ENCODE measurements at regions not wholly inside any gene's neighbourhood (a gene's known extent, or its start where the extent isn't known, plus 50 kb on each side); places are given as distances from the start of the nearest gene placed in this dataset.
"Not testable (repeated sequence)": the region's sequence is repeated elsewhere in the genome, so short reads cannot be mapped to it uniquely, and the experiment has no call there.

DNA sequence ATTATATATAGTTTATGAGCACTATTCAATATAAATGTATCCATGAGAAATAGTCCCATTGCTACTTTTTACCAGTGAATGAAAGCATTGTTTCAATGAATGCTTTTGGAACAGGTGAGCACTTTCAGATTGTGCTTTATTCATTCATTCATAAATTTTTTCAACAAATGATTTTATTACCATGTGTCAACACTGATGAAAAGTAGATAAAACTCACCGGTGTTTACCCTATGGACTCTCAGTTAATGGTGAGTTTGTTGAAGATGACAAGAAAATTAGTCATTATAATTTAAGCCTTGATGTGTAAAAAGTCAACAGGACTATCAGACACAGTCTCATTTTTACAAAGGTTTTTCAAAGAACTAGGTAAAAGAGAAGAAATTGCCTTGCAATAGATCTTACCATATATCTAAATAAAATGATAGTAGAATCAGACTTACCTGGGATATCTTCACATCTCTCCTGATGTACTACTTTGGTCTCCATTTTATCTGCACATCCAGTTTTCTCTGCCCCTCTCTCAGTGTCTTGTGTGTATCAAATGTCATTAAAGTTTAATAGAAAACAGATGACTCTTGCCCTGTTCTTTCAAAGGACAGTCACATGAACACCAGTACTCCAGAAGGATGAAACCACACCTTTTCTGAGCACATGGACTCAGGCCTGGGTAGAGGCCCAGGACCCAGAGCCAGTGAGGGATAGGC is 325.3 kb upstream of the RND3 start:
- no peak for DNase-seq

DNA sequence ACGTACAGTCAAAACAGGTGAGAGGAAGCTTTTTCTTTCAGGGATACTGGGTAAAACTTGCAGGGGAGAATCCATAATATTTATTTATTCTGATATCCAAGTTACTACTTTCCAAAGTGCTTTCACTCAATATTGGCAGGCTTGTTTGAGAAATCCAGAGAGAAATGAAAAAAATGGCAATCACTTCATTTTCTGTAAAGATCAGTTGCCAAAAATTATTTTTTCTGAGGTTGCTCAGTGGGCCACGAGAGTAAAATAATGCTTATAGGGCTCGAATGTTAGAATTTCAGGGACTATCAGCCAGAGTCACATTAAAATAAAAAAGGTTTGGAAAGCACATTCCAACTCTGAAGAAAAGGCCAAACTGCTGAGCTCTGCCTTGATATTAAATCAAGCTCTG is 324.6 kb upstream of the RND3 start:
- no peak for DNase-seq

DNA sequence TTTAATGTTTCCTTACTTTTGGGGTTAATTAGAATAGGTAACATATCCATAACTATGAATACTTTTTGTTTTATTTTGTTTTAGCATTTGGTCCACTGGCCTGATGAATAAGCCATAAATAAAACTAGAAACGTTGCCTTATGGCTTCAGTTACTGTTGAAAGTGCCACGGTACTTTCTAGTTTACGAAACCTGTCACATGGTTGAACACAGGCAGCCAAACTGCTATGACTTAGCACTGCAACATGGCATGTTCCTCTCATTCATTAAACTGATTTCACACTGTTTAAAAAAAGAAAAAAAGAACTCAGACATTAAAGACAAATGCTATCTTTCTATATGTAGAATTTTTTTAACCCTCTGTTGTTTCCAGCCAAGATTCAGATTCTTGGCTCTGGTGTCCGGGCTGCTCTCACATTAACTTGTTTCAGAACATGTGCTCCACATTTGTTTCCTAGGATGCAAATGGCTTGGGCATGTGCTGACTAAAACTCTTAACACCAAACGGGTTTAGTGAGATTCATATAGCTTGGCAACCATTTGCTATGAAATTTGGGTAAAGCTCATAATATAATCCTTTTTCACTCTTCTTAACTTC is 323.9 kb upstream of the RND3 start:
- no peak for DNase-seq

DNA sequence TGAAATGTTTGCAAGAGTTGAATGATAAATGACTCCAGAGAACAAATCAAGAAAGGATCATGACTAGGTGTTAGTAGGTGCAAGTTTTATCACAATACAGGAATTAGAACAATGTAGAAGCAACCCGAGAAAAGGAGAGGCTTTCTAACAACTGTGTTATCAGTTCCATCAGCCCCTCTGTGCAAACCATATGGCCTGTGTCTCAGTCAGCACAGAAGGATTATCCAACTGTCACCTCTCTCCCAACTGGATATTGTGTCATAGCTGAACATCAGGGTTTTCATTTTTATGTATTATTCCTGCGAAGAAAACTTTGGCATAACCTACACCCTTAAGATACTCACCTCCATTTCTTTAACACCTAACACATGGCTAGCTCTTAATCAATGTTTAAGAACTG is 321.6 kb upstream of the RND3 start:
- no peak for DNase-seq

DNA sequence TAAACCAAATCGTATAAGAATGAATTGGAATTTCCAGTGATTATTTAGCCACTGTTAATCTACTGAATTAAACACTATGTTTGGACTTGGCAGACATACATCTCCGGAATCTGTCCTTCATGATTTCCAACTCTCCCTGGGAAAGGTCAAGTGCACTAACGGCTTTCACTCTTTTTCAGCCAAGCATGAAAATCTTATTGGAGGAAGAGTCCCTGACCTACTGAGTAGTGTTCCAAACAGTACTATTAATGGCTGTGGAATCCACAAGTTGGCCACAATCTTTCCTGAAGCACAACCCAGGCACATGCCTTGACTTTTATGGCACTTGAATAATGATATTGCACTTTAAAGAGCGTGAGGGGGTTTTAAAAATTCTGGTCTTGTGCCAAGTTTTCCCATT is 318.9 kb upstream of the RND3 start:
- no peak for DNase-seq

DNA sequence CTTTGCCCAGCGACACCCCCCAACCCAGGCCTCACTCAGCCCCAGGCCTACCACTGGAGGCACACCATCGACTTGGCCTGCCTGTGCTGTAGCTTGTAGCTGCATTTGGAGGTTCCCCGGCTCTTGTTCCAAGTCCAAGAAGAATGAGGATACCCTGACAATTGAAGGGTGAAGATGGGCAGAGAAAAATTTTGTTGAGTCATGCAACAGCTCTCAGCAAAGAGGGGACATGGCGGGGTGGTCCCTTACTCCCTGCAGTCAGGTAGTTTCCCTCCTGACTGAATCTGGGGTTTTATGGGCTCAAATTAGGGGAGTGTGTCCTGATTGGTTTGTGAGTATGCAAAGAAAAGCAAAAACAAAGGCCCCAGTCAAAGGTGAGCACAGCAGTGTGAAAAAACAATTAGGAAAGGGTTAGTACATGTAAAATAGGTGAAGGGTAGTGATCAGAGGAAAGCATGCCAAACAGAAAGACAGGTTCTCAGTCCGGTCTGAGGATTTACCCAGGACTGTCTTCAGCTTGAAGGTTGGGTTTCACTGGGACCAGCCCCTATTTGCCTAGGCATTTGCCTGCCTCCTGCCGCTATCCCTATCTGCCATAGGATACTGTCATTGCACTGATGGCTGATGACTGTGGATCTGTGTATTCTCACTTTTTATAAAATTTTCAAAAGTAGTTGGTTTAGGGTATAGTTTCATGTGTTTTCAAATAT is 316.4 kb upstream of the RND3 start:
- no peak for DNase-seq

DNA sequence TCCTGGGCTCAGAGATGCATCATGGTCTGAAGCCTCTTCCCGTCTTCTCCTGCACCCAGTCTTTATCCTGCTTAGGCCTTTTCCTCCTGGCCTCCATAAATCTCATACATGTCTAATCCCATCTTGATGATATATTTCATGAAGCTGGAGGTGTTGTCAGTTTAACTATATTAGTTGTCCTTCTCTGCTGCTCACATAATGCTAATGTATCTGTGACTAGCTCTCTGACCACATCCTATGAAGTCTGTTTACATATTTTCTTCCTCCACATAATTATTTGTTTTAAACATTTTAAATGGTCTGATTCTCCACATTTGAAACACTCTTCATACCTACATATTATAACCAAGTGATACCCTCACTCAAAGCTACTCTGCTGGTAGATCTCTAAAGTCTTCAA is 315.2 kb upstream of the RND3 start:
- no peak for DNase-seq

DNA sequence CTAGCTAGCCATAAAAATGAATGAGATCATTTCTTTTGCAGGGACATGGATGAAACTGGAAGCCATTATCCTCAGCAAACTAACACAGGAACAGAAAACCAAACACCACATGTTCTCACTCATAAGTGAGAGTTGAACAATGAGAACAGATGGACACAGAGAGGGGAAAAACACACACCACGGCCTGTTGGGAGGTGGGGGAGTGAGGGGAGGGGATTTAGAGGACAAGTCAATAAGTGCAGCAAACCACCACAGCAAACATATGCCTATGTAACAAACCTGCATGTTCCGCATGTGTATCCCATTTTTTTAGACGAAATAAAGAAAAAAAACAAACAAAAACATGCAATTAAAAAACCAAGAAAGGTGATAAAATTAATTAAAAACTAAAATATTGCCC is 308.8 kb upstream of the RND3 start:
- not testable (repeated sequence) for DNase-seq

DNA sequence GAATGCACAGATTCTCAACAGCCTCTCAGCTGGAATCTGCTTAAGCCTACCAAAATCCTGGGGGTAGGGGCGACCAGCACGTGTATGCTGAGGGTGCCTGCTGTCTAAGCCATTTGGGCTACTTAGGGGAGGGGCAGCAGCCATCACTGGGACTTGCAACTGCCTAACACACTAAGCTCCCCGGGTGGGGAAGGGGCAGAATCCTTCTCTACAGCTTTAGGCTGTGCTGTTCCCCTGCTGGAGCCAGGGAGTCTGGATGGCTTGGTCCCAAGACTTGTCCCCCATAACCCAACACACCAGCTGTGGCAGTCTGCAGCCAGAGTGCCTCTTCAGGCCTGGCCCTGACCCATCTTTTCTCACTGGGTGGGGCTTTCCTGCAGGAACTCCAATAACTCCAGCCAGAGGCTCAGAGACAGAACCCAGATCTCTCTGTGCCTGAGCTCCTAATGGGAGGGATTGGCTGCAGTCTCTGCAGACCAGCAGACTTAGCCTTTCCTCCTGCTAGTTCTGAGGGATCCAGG is 305.4 kb upstream of the RND3 start:
- DNase-seq = no peak

DNA sequence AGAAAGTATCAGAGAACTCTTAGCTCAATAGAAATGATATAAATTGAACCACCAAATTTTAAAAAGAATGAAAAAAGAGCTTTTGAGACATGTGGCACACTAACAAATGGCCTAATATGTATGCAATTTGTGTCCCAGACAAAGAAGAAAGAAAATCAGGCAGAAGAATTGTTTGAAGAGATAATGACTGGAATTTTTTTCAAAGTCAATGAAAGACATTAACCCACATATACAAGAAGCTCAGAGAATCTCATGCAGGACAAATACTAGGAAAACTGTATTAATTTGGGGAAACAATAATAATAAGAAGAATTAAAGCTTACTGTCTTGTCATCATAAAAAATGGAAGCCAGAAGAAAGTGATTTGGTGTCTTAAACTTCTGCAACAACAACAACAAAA is 304.1 kb upstream of the RND3 start:
- no peak for DNase-seq

DNA sequence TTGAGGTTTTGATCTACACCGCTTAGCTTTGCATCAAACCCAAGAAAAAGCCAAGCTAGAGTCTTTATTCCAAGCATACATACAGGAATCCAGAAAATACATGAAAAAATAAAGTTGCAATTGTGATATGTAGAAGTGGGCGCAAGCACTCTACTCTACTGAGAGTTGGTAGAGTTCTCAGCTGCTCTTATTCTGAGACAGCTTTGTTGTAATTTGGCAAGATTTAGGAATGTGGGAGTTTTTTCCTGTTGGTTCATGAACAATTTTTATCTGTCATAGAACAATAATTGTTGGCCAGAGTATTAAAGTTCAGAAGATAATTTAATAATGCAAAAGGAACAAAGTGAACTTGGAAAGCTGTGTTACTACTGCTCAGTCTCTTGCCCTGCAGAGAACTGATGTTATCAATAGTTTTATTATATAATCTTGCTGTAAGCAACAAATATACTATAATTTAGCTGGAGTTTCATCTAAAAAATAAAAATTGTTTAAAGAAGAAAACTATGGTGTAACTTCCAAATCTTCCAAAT is 302.0 kb upstream of the RND3 start:
- DNase-seq = no peak

DNA sequence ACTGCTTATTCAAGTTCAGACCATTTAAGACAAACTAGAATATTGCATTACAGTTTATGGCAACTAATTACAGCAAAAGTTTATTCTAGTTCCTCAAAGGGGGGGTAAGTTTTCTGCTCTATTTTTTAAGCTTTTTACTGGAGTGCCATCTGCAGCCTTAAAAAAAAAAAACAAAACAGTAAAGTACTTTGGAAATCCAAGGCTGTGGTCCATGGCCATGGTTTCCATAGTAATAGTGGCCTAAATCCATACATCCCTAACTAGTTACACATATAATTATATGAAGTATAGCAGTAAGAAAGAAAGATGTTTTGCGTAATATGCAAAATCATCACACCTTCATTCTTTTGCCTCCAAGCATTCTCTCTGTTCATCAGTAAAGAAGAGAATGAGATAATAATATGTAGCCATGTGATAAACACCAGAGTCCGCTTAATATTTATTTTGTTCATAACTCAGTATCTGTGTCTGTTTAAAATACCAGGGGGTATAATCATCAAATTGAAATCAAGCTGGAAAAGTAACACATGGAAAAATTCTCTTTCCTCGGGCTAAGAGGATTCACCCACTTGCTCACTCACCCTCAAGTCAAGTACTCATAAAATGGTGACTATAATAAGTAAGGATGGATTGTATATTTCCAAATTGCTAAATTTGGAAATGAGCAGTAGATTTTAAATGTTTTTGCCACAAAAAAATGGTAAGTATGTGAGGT is 301.1 kb upstream of the RND3 start:
- no peak for DNase-seq

DNA sequence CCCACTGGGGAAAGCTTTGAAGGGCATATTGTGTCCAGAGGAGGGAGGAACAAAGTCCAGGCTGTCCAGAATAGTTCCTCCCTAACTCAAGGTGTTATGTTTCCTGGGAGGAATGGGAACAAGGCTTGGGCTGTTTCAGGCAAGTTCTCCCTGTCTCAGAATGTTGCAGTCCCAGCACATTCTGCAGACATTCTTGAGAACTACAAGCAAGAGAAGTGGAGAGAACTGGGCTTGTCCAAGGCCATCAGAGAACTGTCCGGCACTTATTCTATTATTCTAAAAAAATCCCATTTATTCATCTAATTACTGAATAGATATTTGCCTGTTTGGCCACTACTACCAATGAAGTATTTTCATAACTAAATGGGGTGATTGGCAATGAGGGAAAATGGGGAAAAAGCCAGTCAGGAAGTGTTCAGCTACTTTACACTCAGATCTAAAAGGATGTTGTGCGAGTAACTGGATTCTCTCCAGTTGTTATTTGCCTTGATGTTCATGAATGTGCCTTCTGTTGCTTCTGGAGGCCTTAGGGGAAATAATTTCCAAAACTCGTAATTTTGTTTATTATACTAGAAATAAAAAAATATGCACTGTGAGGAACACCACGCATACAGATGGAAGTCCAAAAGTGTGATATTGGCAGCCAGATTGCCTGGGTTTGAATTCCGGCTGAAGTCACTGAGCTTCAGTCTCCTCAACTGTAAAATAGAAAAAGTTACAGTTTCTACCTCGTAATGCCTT is 300.1 kb upstream of the RND3 start:
- no peak for DNase-seq

DNA sequence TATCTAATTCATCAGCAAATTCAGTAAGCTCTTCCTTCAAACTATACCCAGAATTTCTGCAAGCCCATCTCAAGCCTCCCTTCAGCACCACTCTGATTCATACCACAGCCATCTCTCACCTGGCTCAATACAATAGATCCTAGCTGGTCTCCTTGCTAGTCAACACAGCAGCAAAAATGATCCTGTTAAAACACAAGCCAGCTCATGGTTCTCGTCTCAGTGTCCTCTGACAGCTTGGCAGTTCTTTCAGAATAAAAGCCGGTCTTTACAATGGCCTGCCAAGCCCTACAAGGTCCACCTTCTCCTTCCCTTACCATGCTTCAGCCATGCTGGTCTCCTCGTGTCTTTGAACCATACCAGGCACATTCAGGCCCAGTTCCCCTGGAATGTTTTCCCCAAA is 296.9 kb upstream of the RND3 start:
- no peak for DNase-seq

DNA sequence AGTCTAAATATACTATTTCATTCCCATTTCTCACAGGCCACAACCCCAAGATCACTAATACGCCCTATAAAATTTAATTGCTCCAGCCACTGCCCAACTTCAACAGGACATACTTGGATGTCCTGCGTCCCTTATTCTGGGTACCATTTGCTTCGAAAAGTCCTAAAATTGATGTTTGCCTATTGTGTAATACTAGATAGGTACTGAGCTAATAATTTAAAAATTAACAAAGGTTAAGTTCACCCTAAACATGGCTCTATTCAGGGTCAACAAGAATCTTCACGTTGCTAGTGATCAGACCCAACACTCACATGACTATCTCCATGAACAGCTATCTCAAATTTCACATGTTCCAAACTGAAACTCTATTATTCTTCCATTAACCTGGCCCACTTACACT is 296.4 kb upstream of the RND3 start:
- DNase-seq = no peak

DNA sequence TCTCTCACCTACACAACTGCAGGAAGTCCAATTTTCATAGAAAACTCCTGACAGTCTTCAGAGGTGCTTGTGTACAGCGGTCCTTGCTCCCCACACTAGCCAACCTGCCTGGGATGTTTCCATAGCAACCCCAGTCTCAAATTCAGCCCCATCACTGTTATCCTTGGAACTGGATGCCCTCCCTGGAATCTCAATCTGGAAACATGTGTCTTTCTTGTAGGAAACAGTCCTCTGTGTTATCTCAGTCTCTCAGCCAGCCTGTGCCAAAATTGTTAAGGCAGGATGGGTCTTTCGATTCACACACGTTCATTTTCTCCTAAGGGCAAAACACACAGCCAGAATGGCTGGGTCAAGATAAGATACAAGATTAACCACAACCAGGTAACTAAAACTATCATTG is 295.5 kb upstream of the RND3 start:
- DNase-seq = no peak

DNA sequence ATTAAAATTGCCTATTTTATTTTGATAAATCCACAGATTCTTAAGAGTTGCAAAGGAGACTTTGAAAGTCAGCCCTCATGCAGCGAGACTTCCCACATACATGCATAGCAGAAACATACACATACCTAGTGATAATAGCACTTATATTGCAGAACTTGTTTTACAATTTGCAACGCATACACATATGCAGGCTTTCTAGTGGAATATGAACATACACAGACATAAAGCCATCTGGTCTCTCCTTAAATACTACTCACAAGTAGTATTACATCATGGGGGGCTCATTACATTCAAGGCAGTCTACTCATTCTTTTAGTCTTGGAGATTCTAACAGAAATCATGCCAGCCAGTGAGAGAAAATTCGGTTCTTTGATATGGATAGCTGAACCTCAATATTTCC is 295.1 kb upstream of the RND3 start:
- DNase-seq = no peak

DNA sequence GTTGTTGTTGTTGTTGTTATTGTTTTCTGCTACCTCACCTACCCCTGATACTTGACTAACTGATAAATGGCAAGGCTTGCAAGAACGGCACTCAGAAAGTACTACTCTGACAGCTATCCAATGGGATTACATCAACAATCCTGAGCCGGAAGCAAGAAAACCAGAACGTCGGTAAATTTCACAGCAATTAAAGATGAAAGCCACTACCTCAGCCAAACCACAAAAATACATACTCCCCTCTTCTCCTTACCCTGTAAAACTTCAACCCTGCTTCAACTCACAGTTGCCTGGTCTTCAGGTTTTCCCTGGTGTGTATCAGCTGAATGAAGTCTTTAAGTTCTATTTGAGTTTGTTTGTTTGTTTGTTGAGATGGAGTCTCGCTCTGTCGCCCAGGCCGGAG is 293.7 kb upstream of the RND3 start:
- no peak for DNase-seq

DNA sequence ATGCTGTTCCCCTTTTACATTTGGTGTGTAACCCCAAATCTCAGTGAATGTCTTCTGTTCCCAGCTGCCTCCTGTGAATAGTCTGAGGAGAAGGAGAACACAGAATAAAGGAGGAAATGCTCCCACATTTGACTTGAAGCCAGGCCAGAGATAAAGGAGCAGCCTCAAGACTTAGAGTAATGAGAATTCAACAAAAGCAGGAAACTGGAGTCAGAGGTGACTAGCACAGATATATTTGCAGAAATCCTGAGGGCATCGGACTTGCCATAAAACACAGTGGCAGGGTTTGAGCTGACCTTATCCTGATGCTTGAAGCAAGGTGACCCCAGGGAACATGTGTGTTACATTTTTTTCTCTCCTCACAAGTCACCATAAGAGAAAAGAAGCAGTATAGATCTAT is 291.4 kb upstream of the RND3 start:
- DNase-seq = no peak

DNA sequence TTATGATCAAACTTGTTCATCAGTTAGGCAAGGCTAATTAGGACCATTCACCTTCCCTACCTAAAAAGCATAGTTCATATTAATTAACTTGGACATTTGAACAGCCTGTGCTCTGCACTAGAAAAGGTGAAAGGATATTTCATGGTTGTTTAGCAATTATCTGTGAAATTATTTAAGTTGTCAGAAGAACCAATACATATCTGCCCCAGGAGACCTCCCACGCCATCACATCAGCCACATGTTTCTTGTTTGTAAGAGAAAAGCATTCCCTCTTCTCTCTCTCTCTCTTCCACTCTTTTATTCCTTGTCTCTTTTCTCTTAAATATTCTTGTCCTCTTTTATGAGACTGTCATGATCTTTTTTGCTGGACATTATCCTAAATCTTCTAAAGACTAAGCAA is 282.0 kb upstream of the RND3 start:
- no peak for DNase-seq

DNA sequence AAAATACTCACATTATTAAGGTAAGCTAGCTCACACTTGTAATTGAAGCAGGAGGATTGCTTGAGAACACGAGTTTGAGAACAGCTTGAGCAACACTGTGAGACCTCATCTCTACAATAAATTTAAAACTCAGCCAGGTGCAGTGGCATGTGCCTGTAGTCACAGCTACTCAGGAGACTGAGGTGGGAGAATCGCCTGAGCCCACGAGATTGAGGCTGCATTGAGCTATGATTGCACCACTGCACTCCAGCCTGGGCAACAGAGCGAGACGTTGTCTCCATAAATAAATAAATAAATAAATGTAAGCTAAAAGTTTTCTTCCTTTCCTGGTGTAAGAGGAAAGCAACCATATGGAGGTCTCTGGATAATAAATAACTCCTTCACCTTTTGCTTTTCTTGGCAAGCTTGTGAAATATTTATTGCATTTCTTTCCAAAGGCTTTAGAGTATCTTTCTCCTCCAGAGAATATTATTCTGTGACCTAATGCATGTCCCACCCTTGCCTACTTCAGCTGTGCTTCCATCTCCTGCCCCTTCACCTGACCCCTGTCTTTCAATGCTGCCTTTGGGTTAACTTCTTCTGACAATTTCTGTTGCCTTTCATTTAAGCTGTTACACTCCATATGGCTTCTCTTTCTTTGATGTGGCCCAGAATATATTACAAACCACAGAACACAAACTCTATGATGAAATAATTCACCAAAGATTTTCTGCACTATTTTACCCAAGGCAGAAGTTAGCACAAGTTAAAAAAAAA is 280.7 kb upstream of the RND3 start:
- no peak for DNase-seq

DNA sequence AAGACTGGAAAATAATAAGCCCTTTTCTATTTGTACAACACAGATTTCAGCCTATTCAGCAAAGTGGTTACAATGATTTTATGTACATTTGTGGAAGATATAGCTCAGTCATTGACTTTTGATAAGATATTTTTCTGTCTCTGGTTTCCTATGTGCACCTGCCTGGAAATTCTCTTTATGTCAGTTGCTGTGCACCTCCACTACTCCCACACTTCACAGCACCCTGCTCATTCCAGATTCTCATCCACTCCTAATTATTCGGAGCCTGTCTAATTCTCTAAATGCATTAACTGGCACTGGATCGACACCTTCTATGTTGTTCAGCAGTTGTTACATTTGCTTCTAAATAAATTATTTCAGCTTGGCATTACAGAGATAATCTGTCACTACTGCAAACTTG is 275.1 kb upstream of the RND3 start:
- DNase-seq = no peak

Measured in activated CD4-positive, alpha-beta T cell treated with anti-CD3 and anti-CD28 coated beads, Interleukin-2, amount 50 U/mL, for 4 hours (primary cell).